Naive thymus-derived CD4-positive, alpha-beta T cell (primary cell): ENCODE measurements at regions not wholly inside any gene's neighbourhood (a gene's known extent, or its start where the extent isn't known, plus 50 kb on each side); places are given as distances from the start of the nearest gene placed in this dataset.
A peak's percentile ranks its signal among the peaks of the same experiment; 100 is the strongest.

Experiments used
- ATAC-seq: fragments of 150-1000 bp; cut with Tn5 transposase; 2 replicates; pipeline ENCODE4 v1.10.0; 2021; ENCODE audit warnings: mild to moderate bottlenecking, moderate library complexity
- CTCF ChIA-PET: fragments of 350-600 bp; sonication (Branson Sonifier 250); formaldehyde crosslinking; loops from one replicate; lab custom pipeline; 2021; ENCODE audit warnings: antibody characterized with exemption; lab: Charles Lee
- POLR2A ChIA-PET: fragments of 350-600 bp; sonication (Branson Sonifier 250); formaldehyde crosslinking; loops from one replicate; lab custom pipeline; 2021; ENCODE audit warnings: antibody characterized with exemption, inconsistent platforms; lab: Charles Lee
- DNase-seq, 9 donors: peaks; one replicate each; pipeline versions ENCODE4 v3.0.0 to v3.0.0-alpha.2; 2020 to 2022; ENCODE audit warnings: mixed read lengths in 1 of 9
- H3K27ac ChIP-seq: one replicate; pipeline ENCODE4 v1.7.0; 2013; ENCODE audit warnings: mild to moderate bottlenecking, low read depth, low read length, moderate library complexity
- H3K27me3 ChIP-seq, 2 donors: one replicate each; pipeline ENCODE4 v1.7.0; 2013; ENCODE audit warnings: low read length in 2 of 2, mild to moderate bottlenecking in 2 of 2, moderate library complexity in 2 of 2; ENCODE audit not compliant: control insufficient read depth in 2 of 2, insufficient read depth in 2 of 2
- H3K36me3 ChIP-seq, 3 experiments: 1 replicate in 2 of 3; 2 replicates in 1 of 3; pipeline ENCODE4 v1.7.0; 2013; ENCODE audit warnings: low read length in 3 of 3, mild to moderate bottlenecking in 3 of 3, moderate library complexity in 1 of 3; ENCODE audit not compliant: insufficient read depth in 3 of 3, control insufficient read depth in 2 of 3
- H3K4me1 ChIP-seq, 2 donors: one replicate each; pipeline ENCODE4 v1.7.0; 2013; ENCODE audit warnings: low read length in 2 of 2, mild to moderate bottlenecking in 2 of 2, moderate library complexity in 1 of 2; ENCODE audit not compliant: control insufficient read depth in 2 of 2, insufficient read depth in 2 of 2
- H3K4me3 ChIP-seq: 2 replicates; pipeline ENCODE4 v1.7.0; 2013; ENCODE audit warnings: mild to moderate bottlenecking, low read length
- H3K9me3 ChIP-seq, 3 experiments: 1 replicate in 2 of 3; 2 replicates in 1 of 3; pipeline ENCODE4 v1.7.0; 2013; ENCODE audit warnings: low read length in 3 of 3; ENCODE audit not compliant: control insufficient read depth in 2 of 3
- H3K27ac Mint-ChIP-seq, 9 donors: one replicate each; pipeline ENCODE4 v1.8.0; 2020 to 2022; ENCODE audit warnings: mixed read lengths in 9 of 9, mild to moderate bottlenecking in 8 of 9, moderate library complexity in 5 of 9, inconsistent platforms in 2 of 9
- H3K27me3 Mint-ChIP-seq, 5 donors: one replicate each; pipeline ENCODE4 v1.8.0; 2021 to 2022; ENCODE audit warnings: mixed read lengths in 5 of 5, mild to moderate bottlenecking in 1 of 5
- H3K36me3 Mint-ChIP-seq, 5 donors: one replicate each; pipeline ENCODE4 v1.8.0; 2020 to 2022; ENCODE audit warnings: mixed read lengths in 5 of 5, mild to moderate bottlenecking in 3 of 5, inconsistent platforms in 1 of 5
- H3K4me1 Mint-ChIP-seq, 7 donors: one replicate each; pipeline ENCODE4 v1.8.0; 2020 to 2022; ENCODE audit warnings: mixed read lengths in 7 of 7, mild to moderate bottlenecking in 3 of 7, inconsistent platforms in 1 of 7
- H3K4me3 Mint-ChIP-seq, 10 donors: one replicate each; pipeline ENCODE4 v1.8.0; 2020 to 2022; ENCODE audit warnings: mild to moderate bottlenecking in 10 of 10, mixed read lengths in 10 of 10, moderate library complexity in 6 of 10, inconsistent platforms in 2 of 10
- H3K9me3 Mint-ChIP-seq, 11 donors: one replicate each; pipeline ENCODE4 v1.8.0; 2020 to 2022; ENCODE audit warnings: mixed read lengths in 11 of 11, mild to moderate bottlenecking in 4 of 11, inconsistent platforms in 1 of 11, moderate library complexity in 1 of 11
- intact Hi-C, 2 donors: fragments of 100-400 bp; cut with micrococcal nuclease; formaldehyde crosslinking; loops; one replicate each; pipeline ENCODE4 v1.15.1; 2023

DNA sequence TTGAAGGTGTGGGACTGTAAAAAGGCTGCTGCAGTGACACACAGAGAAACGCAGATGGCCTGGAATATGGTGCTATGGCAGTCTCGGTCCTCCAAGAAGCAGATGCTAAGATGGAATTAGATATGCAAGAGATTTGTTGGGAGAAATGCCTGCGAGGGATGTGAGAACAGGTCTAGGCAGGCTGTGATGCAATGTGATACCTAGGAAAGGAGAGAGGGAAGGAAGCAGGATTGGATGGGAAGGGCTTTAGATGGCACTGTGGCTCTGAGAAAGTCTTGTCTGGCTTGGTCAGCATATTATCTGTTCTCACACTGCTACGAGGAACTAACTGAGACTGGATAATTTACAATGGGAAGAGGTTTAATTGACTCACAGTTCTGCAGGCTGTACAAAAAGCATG is 374.4 kb downstream of the BCAT1 start:
- H3K36me3 ChIP-seq: no peaks in the 10 kb centered on the region
- ChIA-PET POLR2A (no interaction called here), CTCF (no interaction called here)
- no peaks in the 10 kb centered on the region for H3K36me3 Mint-ChIP-seq
- no peaks in the 10 kb centered on the region for H3K4me1 Mint-ChIP-seq
- DNase-seq (no peak), ATAC-seq (no peak)
- intact Hi-C loops: no loop called here
- H3K4me1 ChIP-seq: no peaks in the 10 kb centered on the region
- no peak overlapping the region for H3K4me3 Mint-ChIP-seq
- peaks cover 6 to 18% (median 11%) of the 10 kb centered on the region in 5 donors for H3K27me3 Mint-ChIP-seq
- peaks cover 0 to 20% (median 6%) of the 10 kb centered on the region in 11 donors for H3K9me3 Mint-ChIP-seq
- no peak overlapping the region for H3K27ac ChIP-seq
- no peaks in the 10 kb centered on the region for H3K27me3 ChIP-seq
- H3K27ac Mint-ChIP-seq: no peak overlapping the region
- H3K9me3 ChIP-seq: no peaks in the 10 kb centered on the region
- no peak overlapping the region for H3K4me3 ChIP-seq

DNA sequence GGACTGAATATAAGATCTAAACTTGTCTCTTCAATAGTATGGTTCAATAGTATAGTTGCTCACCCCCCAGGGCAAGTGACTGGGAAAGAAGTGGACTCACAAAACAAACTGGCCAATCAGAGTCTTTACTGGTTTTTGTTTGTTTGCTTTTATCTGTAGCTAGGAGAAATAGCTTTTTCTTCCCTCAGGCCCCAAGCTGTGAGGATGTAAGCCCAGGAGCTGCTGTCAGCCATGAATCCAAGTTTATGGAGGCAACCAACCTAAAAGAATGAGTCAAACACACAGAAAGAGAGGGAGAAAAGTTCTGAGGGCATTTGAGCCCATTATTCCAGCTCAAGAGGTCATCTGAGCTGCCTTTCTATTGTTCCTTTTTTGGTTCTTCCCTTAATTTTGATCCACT is 375.3 kb downstream of the BCAT1 start:
- ChIA-PET CTCF (no interaction called here), POLR2A (no interaction called here)
- Histone ChIP-seq H3K4me3 (no peak overlapping the region), H3K27me3 (no peaks in the 10 kb centered on the region), H3K27ac (no peak overlapping the region), H3K36me3 (no peaks in the 10 kb centered on the region), H3K9me3 (no peaks in the 10 kb centered on the region), H3K4me1 (no peaks in the 10 kb centered on the region)
- intact Hi-C loops: no loop called here
- Mint-ChIP-seq H3K9me3 (peaks cover 0 to 13% (median 0%) of the 10 kb centered on the region in 11 donors), H3K4me3 (no peak overlapping the region), H3K36me3 (no peaks in the 10 kb centered on the region), H3K27me3 (peaks cover 6 to 18% (median 11%) of the 10 kb centered on the region in 5 donors), H3K27ac (no peak overlapping the region), H3K4me1 (no peaks in the 10 kb centered on the region)
- no peak for DNase-seq
- no peak for ATAC-seq

DNA sequence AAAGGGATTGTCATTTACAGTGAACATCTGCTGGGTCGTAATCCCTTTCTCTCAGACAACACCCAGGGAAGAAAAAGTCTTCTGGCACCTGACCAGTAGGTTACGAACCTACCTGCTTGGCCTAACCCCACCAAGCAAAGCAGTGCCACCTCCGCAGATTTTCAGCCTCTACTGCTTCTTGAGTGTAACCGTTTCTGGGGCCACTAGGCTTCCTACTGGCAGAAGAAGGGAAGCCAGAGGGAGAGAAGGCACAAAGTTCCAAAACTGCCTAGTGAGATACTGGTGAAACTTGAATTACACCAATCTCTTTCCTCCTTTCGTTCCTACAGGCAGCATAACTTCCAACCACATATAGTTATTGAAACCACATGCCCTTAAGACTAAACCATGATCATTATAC is 383.6 kb downstream of the BCAT1 start:
- no peaks in the 10 kb centered on the region for H3K9me3 Mint-ChIP-seq
- peaks cover 0 to 8% (median 0%) of the 10 kb centered on the region in 5 donors for H3K36me3 Mint-ChIP-seq
- H3K27me3 Mint-ChIP-seq: peaks cover 50 to 61% (median 55%) of the 10 kb centered on the region in 5 donors
- ChIA-PET CTCF (no interaction called here), POLR2A (no interaction called here)
- H3K4me3 Mint-ChIP-seq: no peak overlapping the region
- no peaks in the 10 kb centered on the region for H3K4me1 ChIP-seq
- peaks cover 0 to 8% of the 10 kb centered on the region in 2 donors for H3K27me3 ChIP-seq
- DNase-seq: no peak
- H3K27ac Mint-ChIP-seq: no peak overlapping the region
- ATAC-seq: no peak
- H3K36me3 ChIP-seq: no peaks in the 10 kb centered on the region
- H3K9me3 ChIP-seq: no peaks in the 10 kb centered on the region
- peaks cover 14 to 31% (median 25%) of the 10 kb centered on the region in 7 donors for H3K4me1 Mint-ChIP-seq
- intact Hi-C loops: no loop called here
- no peak overlapping the region for H3K4me3 ChIP-seq
- no peak overlapping the region for H3K27ac ChIP-seq

DNA sequence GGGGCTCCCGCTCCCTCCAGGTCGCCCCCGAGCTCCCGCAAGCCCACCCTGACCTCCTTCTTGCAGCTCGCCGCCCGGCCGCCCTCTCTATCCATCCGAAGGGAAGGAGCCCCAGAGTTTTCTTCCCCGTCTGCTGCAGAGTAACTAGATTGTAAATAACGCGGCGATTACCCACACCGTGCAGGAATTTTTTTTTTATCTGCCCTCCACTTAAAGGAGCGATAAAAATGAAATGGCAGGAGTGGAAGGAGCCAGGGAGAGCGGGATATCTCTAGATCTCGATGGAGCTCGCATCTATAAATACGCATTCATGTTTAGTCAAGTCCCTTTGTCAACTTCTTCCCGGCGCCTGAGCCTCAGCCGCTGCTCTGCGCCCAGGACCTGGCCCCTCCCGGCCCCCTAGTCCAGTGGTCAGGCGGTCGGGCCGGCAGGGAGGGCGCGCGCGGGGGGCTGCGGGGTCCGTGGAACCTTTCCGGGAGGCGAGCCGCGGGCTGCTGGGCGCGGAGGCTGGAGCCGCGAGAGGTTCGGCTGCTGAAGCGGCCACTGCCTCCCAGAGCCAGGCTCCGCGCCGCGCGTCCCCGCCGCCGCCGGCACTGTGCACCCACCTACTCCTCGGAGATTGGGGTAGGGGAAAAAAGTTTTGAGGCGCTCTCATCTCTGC is 386.0 kb downstream of the BCAT1 start:
- H3K4me1 ChIP-seq: no peaks in the 10 kb centered on the region
- peak in 1 of 9 donors; percentile 33 for DNase-seq
- H3K9me3 Mint-ChIP-seq: peaks cover 0 to 4% (median 0%) of the 10 kb centered on the region in 11 donors
- ChIA-PET POLR2A (no interaction called here), CTCF (no interaction called here)
- no peak overlapping the region for H3K4me3 ChIP-seq
- intact Hi-C loops: loop anchor here in 1 of 2 donors (5.0 kb wide), 1 partner anchor 274 kb away; no protein-coding TSS in a partner anchor
- H3K27me3 ChIP-seq: peaks cover 0 to 8% of the 10 kb centered on the region in 2 donors
- H3K36me3 ChIP-seq: no peaks in the 10 kb centered on the region
- no peaks in the 10 kb centered on the region for H3K9me3 ChIP-seq
- peaks cover 0 to 12% (median 0%) of the 10 kb centered on the region in 5 donors for H3K36me3 Mint-ChIP-seq
- peaks cover 14 to 31% (median 25%) of the 10 kb centered on the region in 7 donors for H3K4me1 Mint-ChIP-seq
- peak; percentile 29 for ATAC-seq
- peak overlapping the region in 9 of 10 donors; percentile 63 to 93 (median 73) for H3K4me3 Mint-ChIP-seq
- peaks cover 64 to 74% (median 69%) of the 10 kb centered on the region in 5 donors for H3K27me3 Mint-ChIP-seq
- H3K27ac Mint-ChIP-seq: no peak overlapping the region
- no peak overlapping the region for H3K27ac ChIP-seq

DNA sequence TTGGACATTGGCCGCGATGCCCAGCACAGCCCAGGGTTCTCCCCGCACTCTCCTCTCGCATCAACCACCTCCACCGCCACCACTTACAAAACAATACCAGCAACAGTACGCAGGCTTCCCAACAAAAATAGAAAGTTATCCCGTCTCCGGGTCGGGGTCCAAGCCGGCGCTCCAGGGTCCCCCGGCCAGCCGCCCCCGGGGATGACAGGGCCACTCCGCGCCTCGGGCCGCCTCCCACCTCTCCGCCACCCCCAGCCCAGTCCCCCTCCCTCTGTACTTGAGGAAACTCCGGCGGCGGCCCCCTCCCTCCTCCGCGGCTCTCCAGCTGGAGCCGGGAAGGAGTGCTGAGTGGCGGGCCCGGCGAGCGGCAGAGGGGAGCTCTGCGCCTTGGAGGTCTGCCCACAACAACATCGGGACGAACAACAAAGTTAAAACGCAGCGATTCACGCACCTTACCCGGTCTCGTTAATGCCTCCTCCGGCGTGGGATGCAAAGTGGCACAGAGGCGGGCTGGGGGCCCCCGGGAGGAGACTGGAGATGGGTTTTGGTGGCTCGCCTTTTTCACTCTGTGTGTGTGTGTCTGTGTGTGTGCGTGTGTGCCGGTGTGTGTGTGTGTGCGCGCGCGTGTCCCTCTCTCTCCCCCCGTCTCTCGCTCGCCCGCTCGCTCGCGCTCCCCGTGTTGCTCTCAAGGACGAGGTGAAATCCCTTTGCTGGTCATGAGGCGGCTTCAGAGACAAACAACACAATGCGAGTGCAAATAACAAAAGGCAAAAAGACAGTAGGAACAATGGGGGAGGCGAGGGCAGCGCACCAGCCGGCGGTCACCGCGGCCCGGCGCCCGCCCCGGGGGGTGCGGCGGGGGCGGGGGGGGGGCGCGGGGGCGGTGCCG is 386.8 kb downstream of the BCAT1 start:
- ATAC-seq: peak; percentile 20
- no peaks in the 10 kb centered on the region for H3K4me1 ChIP-seq
- Mint-ChIP-seq H3K4me1 (peaks cover 14 to 31% (median 25%) of the 10 kb centered on the region in 7 donors), H3K36me3 (peaks cover 0 to 12% (median 0%) of the 10 kb centered on the region in 5 donors), H3K27me3 (peaks cover 66 to 77% (median 70%) of the 10 kb centered on the region in 5 donors), H3K9me3 (peaks cover 0 to 4% (median 0%) of the 10 kb centered on the region in 11 donors), H3K27ac (peak overlapping the region in 1 of 9 donors; percentile 65), H3K4me3 (peak overlapping the region; percentile 63 to 93 (median 82))
- H3K27me3 ChIP-seq: peaks cover 0 to 8% of the 10 kb centered on the region in 2 donors
- POLR2A ChIA-PET: no interaction called here
- no peaks in the 10 kb centered on the region for H3K36me3 ChIP-seq
- no peaks in the 10 kb centered on the region for H3K9me3 ChIP-seq
- peak overlapping the region; percentile 39 for H3K4me3 ChIP-seq
- intact Hi-C loops: loop anchor here in 1 of 2 donors (5.0 kb wide), 1 partner anchor 275 kb away; no protein-coding TSS in a partner anchor
- DNase-seq: peak in 2 of 9 donors; percentile 1 to 31
- no peak overlapping the region for H3K27ac ChIP-seq
- CTCF ChIA-PET: no interaction called here

DNA sequence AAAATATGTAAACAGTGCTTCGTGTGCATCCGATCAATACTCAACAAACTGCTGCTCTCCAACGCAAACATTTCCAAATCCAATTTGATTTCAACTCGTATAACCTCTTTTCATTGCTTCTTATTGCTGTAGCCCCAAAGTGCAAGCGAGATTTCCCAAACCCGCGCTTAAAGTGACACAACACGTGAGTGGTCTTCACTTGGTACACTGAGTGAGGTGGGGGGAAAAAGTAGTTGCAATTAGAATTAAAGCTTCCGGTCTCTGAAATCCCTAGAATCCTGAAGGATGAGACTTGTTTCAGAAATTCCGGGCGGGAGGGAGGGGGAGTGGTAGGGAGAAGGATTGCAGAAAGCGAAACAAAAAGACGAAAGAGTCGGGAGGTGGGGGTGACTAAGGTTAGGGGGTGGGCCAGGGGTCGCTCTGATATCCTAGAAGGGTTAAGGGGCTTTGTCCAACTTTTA is 387.5 kb downstream of the BCAT1 start:
- CTCF ChIA-PET: no interaction called here
- Histone ChIP-seq H3K4me3 (peak overlapping the region; percentile 39), H3K36me3 (no peaks in the 10 kb centered on the region), H3K27ac (no peak overlapping the region), H3K4me1 (no peaks in the 10 kb centered on the region), H3K27me3 (peaks cover 0 to 8% of the 10 kb centered on the region in 2 donors), H3K9me3 (no peaks in the 10 kb centered on the region)
- ATAC-seq (no peak), DNase-seq (no peak)
- peaks cover 0 to 4% (median 0%) of the 10 kb centered on the region in 11 donors for H3K9me3 Mint-ChIP-seq
- peaks cover 66 to 77% (median 70%) of the 10 kb centered on the region in 5 donors for H3K27me3 Mint-ChIP-seq
- H3K36me3 Mint-ChIP-seq: peaks cover 0 to 12% (median 0%) of the 10 kb centered on the region in 5 donors
- H3K4me1 Mint-ChIP-seq: peaks cover 14 to 31% (median 25%) of the 10 kb centered on the region in 7 donors
- H3K4me3 Mint-ChIP-seq: peak overlapping the region; percentile 63 to 93 (median 80)
- H3K27ac Mint-ChIP-seq: no peak overlapping the region
- intact Hi-C loops: loop anchor here in 1 of 2 donors (5.0 kb wide), 1 partner anchor 276 kb away; no protein-coding TSS in a partner anchor
- POLR2A ChIA-PET: no interaction called here
